ENCODE measurements at regions not wholly inside any gene's neighbourhood (a gene's known extent, or its start where the extent isn't known, plus 50 kb on each side); places are given as distances from the start of the nearest gene placed in this dataset.

- DNase-seq: no peak
Observed at GRCh38 chr11:116596346-116597260, 176.2 kb downstream of the BUD13 start.

GRCh38 chr11:116595305-116595880 lies 177.4 kb downstream of the BUD13 start:
- DNase-seq: no peak

- no peak for DNase-seq
Observed at GRCh38 chr11:116590844-116591570, 181.8 kb downstream of the BUD13 start.

- DNase-seq: no peak
Observed at GRCh38 chr11:116589402-116589801, 183.4 kb downstream of the BUD13 start.

GRCh38 chr11:116586392-116586791 lies 186.4 kb downstream of the BUD13 start:
- no peak for DNase-seq

- no peak for DNase-seq
Observed at GRCh38 chr11:116582571-116582970, 190.2 kb downstream of the BUD13 start.

GRCh38 chr11:116581349-116581748 lies 191.4 kb downstream of the BUD13 start:
- no peak for DNase-seq

- DNase-seq: no peak
Observed at GRCh38 chr11:116580799-116581198, 192.0 kb downstream of the BUD13 start.

- DNase-seq: no peak
Observed at GRCh38 chr11:116579857-116580727, 192.7 kb downstream of the BUD13 start.

GRCh38 chr11:116579031-116579653 lies 193.6 kb downstream of the BUD13 start:
- no peak for DNase-seq

GRCh38 chr11:116577956-116578355 lies 194.8 kb downstream of the BUD13 start:
- DNase-seq: no peak

- DNase-seq: no peak
Observed at GRCh38 chr11:116577273-116577672, 195.5 kb downstream of the BUD13 start.

- no peak for DNase-seq
Observed at GRCh38 chr11:116576526-116576925, 196.3 kb downstream of the BUD13 start.

GRCh38 chr11:116567721-116568242 lies 205.0 kb downstream of the BUD13 start:
- no peak for DNase-seq

GRCh38 chr11:116563712-116564047 lies 209.1 kb downstream of the BUD13 start:
- DNase-seq: no peak

- DNase-seq: no peak
Observed at GRCh38 chr11:116563028-116563711, 209.6 kb downstream of the BUD13 start.

- no peak for DNase-seq
Observed at GRCh38 chr11:116560589-116560988, 212.2 kb downstream of the BUD13 start.

GRCh38 chr11:116558504-116559211 lies 214.1 kb downstream of the BUD13 start:
- DNase-seq: no peak

GRCh38 chr11:116557282-116557681 lies 215.5 kb downstream of the BUD13 start:
- no peak for DNase-seq

GRCh38 chr11:116556483-116556882 lies 216.3 kb downstream of the BUD13 start:
- DNase-seq: no peak

- no peak for DNase-seq
Observed at GRCh38 chr11:116553482-116553881, 219.3 kb downstream of the BUD13 start.
